Upper lobe of right lung (tissue), 1 donor: ENCODE measurements at regions not wholly inside any gene's neighbourhood (a gene's known extent, or its start where the extent isn't known, plus 50 kb on each side); places are given as distances from the start of the nearest gene placed in this dataset.

ENCODE experiments used
- ATAC-seq: fragments of 200-7000 bp; cut with Tn5 transposase; one replicate; pipeline ENCODE4 v1.9.1; 2020; ENCODE audit warnings: mild to moderate bottlenecking, moderate library complexity
- DNase-seq: peaks from one replicate; pipeline ENCODE4 v3.0.0-alpha.2; 2020
- H3K27ac ChIP-seq: fragments of 200-600 bp; one replicate; pipeline ENCODE4 v1.8.0; 2022
- H3K27me3 ChIP-seq: fragments of 200-600 bp; one replicate; pipeline ENCODE4 v1.8.0; 2022; ENCODE audit warnings: mild to moderate bottlenecking
- H3K36me3 ChIP-seq: fragments of 200-600 bp; one replicate; pipeline ENCODE4 v1.8.0; 2022
- H3K4me1 ChIP-seq: fragments of 200-600 bp; one replicate; pipeline ENCODE4 v1.8.0; 2022
- H3K4me3 ChIP-seq: fragments of 200-600 bp; one replicate; pipeline ENCODE4 v1.8.0; 2022; ENCODE audit warnings: mild to moderate bottlenecking
- H3K9me3 ChIP-seq: fragments of 200-600 bp; one replicate; pipeline ENCODE4 v1.8.0; 2022
- CTCF ChIP-seq: fragments of 200-600 bp; IDR thresholded peaks from one replicate; pipeline ENCODE4 v1.8.0; 2022; ENCODE audit warnings: antibody characterized with exemption
- intact Hi-C: fragments of 100-400 bp; cut with DNase I; formaldehyde crosslinking; loops from one replicate; pipeline ENCODE4 v1.11.0; 2022
- donor health status: DM: no; HTN: yes; CAD: no; lungs with severe emphysema.

- no peak for TF ChIP-seq CTCF
- Histone ChIP-seq H3K4me1 (no peaks in the 10 kb centered on the region), H3K27ac (no peak overlapping the region), H3K9me3 (no peaks in the 10 kb centered on the region), H3K27me3 (no peaks in the 10 kb centered on the region), H3K4me3 (no peak overlapping the region), H3K36me3 (no peaks in the 10 kb centered on the region)
- ATAC-seq (no peak), DNase-seq (no peak)
- intact Hi-C loops = no loop called here
Measured at GRCh38 chr13:33891196-33891742, 73.3 kb downstream of the RFC3 start.

GRCh38 chr13:33893559-33893958 is 75.6 kb downstream of the RFC3 start:
- DNase-seq (no peak), ATAC-seq (no peak)
- Histone ChIP-seq H3K4me3 (no peak overlapping the region), H3K27me3 (no peaks in the 10 kb centered on the region), H3K9me3 (peaks cover 3% of the 10 kb centered on the region), H3K4me1 (no peaks in the 10 kb centered on the region), H3K27ac (no peak overlapping the region), H3K36me3 (no peaks in the 10 kb centered on the region)
- TF ChIP-seq CTCF = no peak
- intact Hi-C loops = no loop called here

- Histone ChIP-seq H3K27ac (no peak overlapping the region), H3K9me3 (peaks cover 7% of the 10 kb centered on the region), H3K4me1 (no peaks in the 10 kb centered on the region), H3K4me3 (no peak overlapping the region), H3K27me3 (no peaks in the 10 kb centered on the region), H3K36me3 (no peaks in the 10 kb centered on the region)
- intact Hi-C loops = no loop called here
- TF ChIP-seq CTCF = no peak
- no peak for ATAC-seq
- no peak for DNase-seq
Measured at GRCh38 chr13:33904431-33904830, 86.5 kb downstream of the RFC3 start.

- ATAC-seq (no peak), DNase-seq (no peak)
- no peaks in the 10 kb centered on the region for H3K36me3 ChIP-seq
- no peaks in the 10 kb centered on the region for H3K9me3 ChIP-seq
- H3K27ac ChIP-seq = no peak overlapping the region
- no peaks in the 10 kb centered on the region for H3K4me1 ChIP-seq
- no peaks in the 10 kb centered on the region for H3K27me3 ChIP-seq
- H3K4me3 ChIP-seq = no peak overlapping the region
- TF ChIP-seq CTCF = no peak
- intact Hi-C loops = no loop called here
Measured at GRCh38 chr13:33908116-33908515, 90.2 kb downstream of the RFC3 start.

- intact Hi-C loops = no loop called here
- no peak for ATAC-seq
Measured at GRCh38 chr13:33910255-33910654, 92.3 kb downstream of the RFC3 start.

More at GRCh38 chr13:33910255-33910654, 92.3 kb downstream of the RFC3 start:
- H3K9me3 ChIP-seq = no peaks in the 10 kb centered on the region
- H3K27ac ChIP-seq = no peak overlapping the region
- no peak for DNase-seq
- H3K27me3 ChIP-seq = no peaks in the 10 kb centered on the region
- H3K4me3 ChIP-seq = no peak overlapping the region
- TF ChIP-seq CTCF = no peak
- H3K4me1 ChIP-seq = no peaks in the 10 kb centered on the region
- no peaks in the 10 kb centered on the region for H3K36me3 ChIP-seq
